H9 (cell line): ENCODE measurements at regions not wholly inside any gene's neighbourhood (a gene's known extent, or its start where the extent isn't known, plus 50 kb on each side); places are given as distances from the start of the nearest gene placed in this dataset.
A peak's percentile ranks its signal among the peaks of the same experiment; 100 is the strongest.

ENCODE experiments used
- DNase-seq: peaks from one replicate; pipeline ENCODE4 v3.0.0-alpha.2; 2017
- H2AFZ ChIP-seq: one replicate; pipeline ENCODE4 v1.6.1; 2013; ENCODE audit warnings: mild to moderate bottlenecking, low read length, control low read depth, moderate library complexity
- H2AK5ac ChIP-seq: 2 replicates; pipeline ENCODE4 v1.6.1; 2013; ENCODE audit warnings: low read length, control low read depth, mixed read lengths; ENCODE audit not compliant: insufficient read length
- H2BK120ac ChIP-seq: one replicate; pipeline ENCODE4 v1.6.1; 2013; ENCODE audit warnings: low read depth, mild to moderate bottlenecking, low read length, control low read depth, inconsistent platforms; ENCODE audit not compliant: poor library complexity, severe bottlenecking
- H2BK12ac ChIP-seq: 2 replicates; pipeline ENCODE4 v1.6.1; 2013; ENCODE audit warnings: low read length, control low read depth, mixed read lengths, low read depth; ENCODE audit not compliant: insufficient read length
- H2BK15ac ChIP-seq: 2 replicates; pipeline ENCODE4 v1.6.1; 2013; ENCODE audit warnings: low read depth, low read length, control low read depth
- H2BK20ac ChIP-seq: one replicate; pipeline ENCODE4 v1.6.1; 2013; ENCODE audit warnings: low read depth, mild to moderate bottlenecking, low read length, control low read depth, inconsistent platforms; ENCODE audit not compliant: poor library complexity, severe bottlenecking
- H2BK5ac ChIP-seq: 2 replicates; pipeline ENCODE4 v1.6.1; 2013; ENCODE audit warnings: low read length, control low read depth, mixed read lengths; ENCODE audit not compliant: insufficient read length
- H3K14ac ChIP-seq: 2 replicates; pipeline ENCODE4 v1.6.1; 2013; ENCODE audit warnings: low read length, control low read depth; ENCODE audit not compliant: insufficient read depth
- H3K18ac ChIP-seq: 2 replicates; pipeline ENCODE4 v1.6.1; 2013; ENCODE audit warnings: low read depth, mild to moderate bottlenecking, mixed read lengths, low read length, control low read depth; ENCODE audit not compliant: insufficient read length
- H3K23ac ChIP-seq: 2 replicates; pipeline ENCODE4 v1.6.1; 2013; ENCODE audit warnings: low read length, control low read depth, mixed read lengths, low read depth; ENCODE audit not compliant: insufficient read length
- H3K23me2 ChIP-seq: 2 replicates; pipeline ENCODE4 v1.6.1; 2013; ENCODE audit warnings: low read depth, mild to moderate bottlenecking, mixed read lengths, low read length, control low read depth; ENCODE audit not compliant: insufficient read length, poor library complexity, severe bottlenecking
- H3K27ac ChIP-seq: 2 replicates; pipeline ENCODE4 v1.5.1; 2013; ENCODE audit warnings: low read length, control low read depth, mixed read lengths, low read depth; ENCODE audit not compliant: insufficient read length
- H3K27me3 ChIP-seq: 2 replicates; pipeline ENCODE4 v1.6.1; 2013; ENCODE audit warnings: low read length, control low read depth, inconsistent platforms; ENCODE audit not compliant: insufficient read depth
- H3K4ac ChIP-seq: 2 replicates; pipeline ENCODE4 v1.6.1; 2013; ENCODE audit warnings: low read depth, mild to moderate bottlenecking, control low read depth, inconsistent platforms, low read length, moderate library complexity
- H3K4me1 ChIP-seq: 2 replicates; pipeline ENCODE4 v1.6.1; 2013; ENCODE audit warnings: low read length, control low read depth, inconsistent platforms; ENCODE audit not compliant: insufficient read depth
- H3K4me2 ChIP-seq: 2 replicates; pipeline ENCODE4 v1.6.1; 2013; ENCODE audit warnings: low read length, control low read depth, mixed read lengths; ENCODE audit not compliant: insufficient read length, insufficient read depth
- H3K56ac ChIP-seq: 2 replicates; pipeline ENCODE4 v1.6.1; 2013; ENCODE audit warnings: low read depth, mild to moderate bottlenecking, mixed read lengths, low read length, control low read depth; ENCODE audit not compliant: insufficient read length
- H3K79me1 ChIP-seq: 2 replicates; pipeline ENCODE4 v1.6.1; 2013; ENCODE audit warnings: low read depth, mild to moderate bottlenecking, moderate library complexity, low read length, control low read depth, inconsistent platforms; ENCODE audit not compliant: insufficient read depth, poor library complexity, severe bottlenecking
- H3K79me2 ChIP-seq: 2 replicates; pipeline ENCODE4 v1.6.1; 2013; ENCODE audit warnings: low read length, control low read depth, inconsistent platforms; ENCODE audit not compliant: insufficient read depth
- H3K9ac ChIP-seq: 2 replicates; pipeline ENCODE4 v1.6.1; 2013; ENCODE audit warnings: low read length, control low read depth, mixed read lengths; ENCODE audit not compliant: insufficient read length; ENCODE audit errors: extremely low read depth
- H3K9me3 ChIP-seq: one replicate; pipeline ENCODE4 v1.6.1; 2013; ENCODE audit warnings: low read depth, low read length, inconsistent platforms; ENCODE audit not compliant: control insufficient read depth
- H3T11ph ChIP-seq: one replicate; pipeline ENCODE4 v1.6.1; 2013; ENCODE audit warnings: mild to moderate bottlenecking, low read length, control low read depth, inconsistent platforms
- H4K20me1 ChIP-seq: one replicate; pipeline ENCODE4 v1.6.1; 2013; ENCODE audit not compliant: control insufficient read depth, insufficient read length, insufficient read depth
- H4K5ac ChIP-seq: 2 replicates; pipeline ENCODE4 v1.6.1; 2013; ENCODE audit warnings: low read depth, mild to moderate bottlenecking, mixed read lengths, low read length, control low read depth; ENCODE audit not compliant: insufficient read length
- H4K8ac ChIP-seq: replicated peaks from 2 replicates; pipeline ENCODE4 v1.6.1; 2013; ENCODE audit warnings: low read length, control low read depth, mixed read lengths, low read depth; ENCODE audit not compliant: insufficient read length
- H4K91ac ChIP-seq: 2 replicates; pipeline ENCODE4 v1.6.1; 2013; ENCODE audit warnings: low read depth, mild to moderate bottlenecking, moderate library complexity, mixed read lengths, low read length, control low read depth; ENCODE audit not compliant: insufficient read length
- H3K27ac Mint-ChIP-seq, 3 experiments: 2 replicates in 2 of 3; 3 replicates in 1 of 3; pipeline ENCODE4 v1.8.0; 2020 to 2021; ENCODE audit warnings: mixed read lengths in 3 of 3, mild to moderate bottlenecking in 1 of 3, moderate library complexity in 1 of 3
- H3K27me3 Mint-ChIP-seq: 2 replicates; pipeline ENCODE4 v1.8.0; 2021; ENCODE audit warnings: low read depth, mild to moderate bottlenecking, moderate library complexity, mixed read lengths
- H3K36me3 Mint-ChIP-seq, 3 experiments: 2 replicates in 2 of 3; 3 replicates in 1 of 3; pipeline ENCODE4 v1.8.0; 2020 to 2021; ENCODE audit warnings: low read depth in 3 of 3, mixed read lengths in 3 of 3; ENCODE audit not compliant: insufficient read depth in 1 of 3
- H3K4me1 Mint-ChIP-seq, 2 experiments: 2 replicates each; pipeline ENCODE4 v1.8.0; 2020; ENCODE audit warnings: mixed read lengths in 2 of 2
- H3K4me3 Mint-ChIP-seq, 2 experiments: 2 replicates in 1 of 2; 3 replicates in 1 of 2; pipeline ENCODE4 v1.8.0; 2020 to 2021; ENCODE audit warnings: mild to moderate bottlenecking in 2 of 2, mixed read lengths in 2 of 2, moderate library complexity in 1 of 2
- H3K9me3 Mint-ChIP-seq, 2 experiments: 2 replicates in 1 of 2; 3 replicates in 1 of 2; pipeline ENCODE4 v1.8.0; 2020; ENCODE audit warnings: mild to moderate bottlenecking in 2 of 2, mixed read lengths in 2 of 2, moderate library complexity in 1 of 2
- WGBS: extraction: QIAGEN DNeasy Blood & Tissue Kit; methylation state at CpG from one replicate; pipeline ENCODE4 v1.1.7; 2013; ENCODE audit warnings: missing lambda C conversion rate, low lambda C conversion rate, mixed read lengths; ENCODE audit not compliant: insufficient read length; ENCODE audit errors: extremely low coverage; 5-methylcytosine and 5-hydroxymethylcytosine counted together
- TF ChIP-seq, protein P1 (sequence below): fragments of 200-600 bp; sonication (generic); conservative IDR thresholded peaks from 3 replicates; pipeline ENCODE4 v1.8.0; 2021; ENCODE audit warnings: antibody characterized with exemption, mild to moderate bottlenecking

DNA sequence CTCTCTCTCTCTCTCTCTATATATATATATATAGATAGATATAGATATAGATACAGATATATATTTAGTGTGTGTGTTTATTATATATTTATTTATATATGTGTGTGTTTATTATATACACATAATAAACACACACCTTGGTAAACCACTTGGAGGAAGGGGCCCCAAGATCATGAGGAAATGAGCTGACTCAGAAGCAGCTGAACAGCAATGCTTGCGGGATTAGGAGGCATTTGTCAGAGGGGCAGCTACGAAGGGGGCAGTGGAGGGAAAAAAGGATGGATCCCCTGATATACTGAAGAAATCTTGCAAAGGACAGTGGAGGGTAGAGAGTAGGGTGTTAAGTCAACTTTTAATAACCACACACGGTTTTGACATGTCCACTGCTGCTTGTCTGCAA lies 120.0 kb upstream of the SORBS2 start:
- Mint-ChIP-seq H3K27me3 (no peaks in the 10 kb centered on the region), H3K9me3 (no peaks in the 10 kb centered on the region), H3K27ac (no peak overlapping the region), H3K36me3 (no peaks in the 10 kb centered on the region), H3K4me3 (no peak overlapping the region), H3K4me1 (peaks cover 15 to 23% of the 10 kb centered on the region in 2 experiments)
- TF ChIP-seq, protein P1, sequence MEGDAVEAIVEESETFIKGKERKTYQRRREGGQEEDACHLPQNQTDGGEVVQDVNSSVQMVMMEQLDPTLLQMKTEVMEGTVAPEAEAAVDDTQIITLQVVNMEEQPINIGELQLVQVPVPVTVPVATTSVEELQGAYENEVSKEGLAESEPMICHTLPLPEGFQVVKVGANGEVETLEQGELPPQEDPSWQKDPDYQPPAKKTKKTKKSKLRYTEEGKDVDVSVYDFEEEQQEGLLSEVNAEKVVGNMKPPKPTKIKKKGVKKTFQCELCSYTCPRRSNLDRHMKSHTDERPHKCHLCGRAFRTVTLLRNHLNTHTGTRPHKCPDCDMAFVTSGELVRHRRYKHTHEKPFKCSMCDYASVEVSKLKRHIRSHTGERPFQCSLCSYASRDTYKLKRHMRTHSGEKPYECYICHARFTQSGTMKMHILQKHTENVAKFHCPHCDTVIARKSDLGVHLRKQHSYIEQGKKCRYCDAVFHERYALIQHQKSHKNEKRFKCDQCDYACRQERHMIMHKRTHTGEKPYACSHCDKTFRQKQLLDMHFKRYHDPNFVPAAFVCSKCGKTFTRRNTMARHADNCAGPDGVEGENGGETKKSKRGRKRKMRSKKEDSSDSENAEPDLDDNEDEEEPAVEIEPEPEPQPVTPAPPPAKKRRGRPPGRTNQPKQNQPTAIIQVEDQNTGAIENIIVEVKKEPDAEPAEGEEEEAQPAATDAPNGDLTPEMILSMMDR = no peak
- Histone ChIP-seq H2BK5ac (no peak overlapping the region), H3K9me3 (no peaks in the 10 kb centered on the region), H4K91ac (no peak overlapping the region), H3K56ac (no peak overlapping the region), H3K18ac (no peak overlapping the region), H3K9ac (no peak overlapping the region), H3K23me2 (no peaks in the 10 kb centered on the region), H3K14ac (no peak overlapping the region), H2BK120ac (no peak overlapping the region), H2BK20ac (no peak overlapping the region), H2AFZ (peak overlapping the region; percentile 32), H3K4me1 (no peaks in the 10 kb centered on the region; the same call in 1 of the 2 replicates), H3K79me2 (no peaks in the 10 kb centered on the region), H4K5ac (no peak overlapping the region), H2AK5ac (no peak overlapping the region), H3K27ac (no peak overlapping the region), H3K79me1 (no peaks in the 10 kb centered on the region), H4K20me1 (no peaks in the 10 kb centered on the region), H3K27me3 (no peaks in the 10 kb centered on the region), H3K4me2 (no peak overlapping the region), H3K4ac (no peak overlapping the region), H2BK15ac (no peak overlapping the region), H4K8ac (no peak overlapping the region), H3T11ph (no peak overlapping the region), H3K23ac (no peak overlapping the region), H2BK12ac (no peak overlapping the region)
- no peak for DNase-seq
- no CpG with 5 or more reads among the region's 3 CpGs for WGBS
